Renal cortex interstitium (tissue), 11 donors: ENCODE measurements at regions not wholly inside any gene's neighbourhood (a gene's known extent, or its start where the extent isn't known, plus 50 kb on each side); places are given as distances from the start of the nearest gene placed in this dataset.
A peak's percentile ranks its signal among the peaks of the same experiment; 100 is the strongest.

Source experiments
- DNase-seq, 11 donors: peaks; one replicate each; pipeline ENCODE4 v3.0.0-alpha.2; 2013; ENCODE audit warnings: low read depth in 9 of 11, low spot score in 4 of 11; ENCODE audit errors: extremely low read depth in 1 of 11

- no peak for DNase-seq
Measured at GRCh38 chr14:65360144-65360784, 52.3 kb upstream of the FUT8 start.

GRCh38 chr14:65361920-65362319 is 50.6 kb upstream of the FUT8 start:
- DNase-seq = peak in 3 of 11 donors; percentile 1 to 18 (median 10)
